HCT116 (cell line): ENCODE measurements at regions not wholly inside any gene's neighbourhood (a gene's known extent, or its start where the extent isn't known, plus 50 kb on each side); places are given as distances from the start of the nearest gene placed in this dataset.
"Not testable (repeated sequence)": the region's sequence is repeated elsewhere in the genome, so short reads cannot be mapped to it uniquely, and the experiment has no call there.

Experiments
- ATAC-seq: fragments of 200-7000 bp; cut with Tn5 transposase; 2 replicates; pipeline ENCODE4 v1.9.1; 2020; ENCODE audit warnings: mild to moderate bottlenecking, moderate library complexity
- BruUV-seq: library from RNA; stranded (reverse); fragments of 400-500 nt; replicated peaks from 2 replicates; lab custom pipeline; 2021; lab: Mats Ljungman, UMichigan
- CTCF ChIA-PET: fragments of 300-600 bp; sonication (Branson Sonifier 250); formaldehyde crosslinking; loops from one replicate; lab custom pipeline; 2021; ENCODE audit warnings: antibody characterized with exemption; lab: Charles Lee
- POLR2A ChIA-PET: fragments of 300-600, 350-600 bp; sonication (Branson Sonifier 250); formaldehyde crosslinking; loops from one replicate; lab custom pipeline; 2021; ENCODE audit warnings: antibody characterized with exemption; lab: Charles Lee
- RAD21 ChIA-PET, 2 experiments: fragments of 300-600 bp; sonication (Branson Sonifier 250); formaldehyde crosslinking; loops; one replicate each; lab custom pipeline; 2023; ENCODE audit warnings: low total read pairs in 2 of 2; ENCODE audit not compliant: uncharacterized antibody in 2 of 2, unreplicated experiment in 2 of 2, low non-redundant PET in 1 of 2; lab: Charles Lee
- DNase-seq: peaks from one replicate; pipeline ENCODE4 v3.0.0-alpha.2; 2010; ENCODE audit warnings: low read depth, low spot score
- H2AFZ ChIP-seq: fragments of 200-600 bp; shearing (Covaris generic), sonication (generic); 2 replicates; pipeline ENCODE4 v1.6.1; 2017; ENCODE audit warnings: low read depth, mixed run types, mixed read lengths, antibody characterized with exemption, low read length; ENCODE audit not compliant: poor library complexity, severe bottlenecking
- H3K27ac ChIP-seq: 2 replicates; pipeline ENCODE4 v1.5.1; 2012; ENCODE audit warnings: low read depth, low read length
- H3K27me3 ChIP-seq: fragments of 200-600 bp; sonication (generic); 2 replicates; pipeline ENCODE4 v1.6.1; 2016; ENCODE audit warnings: mixed run types, low read length, mixed read lengths; ENCODE audit not compliant: insufficient read depth
- H3K36me3 ChIP-seq, 2 experiments: fragments of 200-500 bp in 1 of 2; fragments of 200-600 bp in 1 of 2; sonication (Bioruptor generic) in 1 of 2; sonication (generic) in 1 of 2; 2 replicates each; pipeline versions ENCODE4 v1.5.1 to v1.6.1; 2014 to 2016; ENCODE audit warnings: low read length in 2 of 2, inconsistent platforms in 1 of 2, mixed read lengths in 1 of 2, mixed run types in 1 of 2; ENCODE audit not compliant: insufficient read depth in 2 of 2, control insufficient read depth in 1 of 2
- H3K4me1 ChIP-seq, 2 experiments: fragments of 200-600 bp in 1 of 2; sonication (generic) in 1 of 2; 2 replicates each; pipeline versions ENCODE4 v1.5.1 to v1.6.1; 2012 to 2017; ENCODE audit warnings: low read length in 2 of 2, inconsistent platforms in 1 of 2, mild to moderate bottlenecking in 1 of 2, mixed read lengths in 1 of 2, mixed run types in 1 of 2, moderate library complexity in 1 of 2; ENCODE audit not compliant: insufficient read depth in 2 of 2, control insufficient read depth in 1 of 2
- H3K4me2 ChIP-seq: fragments of 200-600 bp; sonication (generic); 2 replicates; pipeline ENCODE4 v1.6.1; 2017; ENCODE audit warnings: mixed run types, low read length, mixed read lengths
- H3K4me3 ChIP-seq, 2 experiments: fragments of 200-600 bp in 1 of 2; sonication (generic) in 1 of 2; replicated peaks in 1 of 2; 2 replicates each; pipeline ENCODE4 v1.5.1; 2011 to 2016; ENCODE audit warnings: low read length in 2 of 2, control low read depth in 1 of 2, low read depth in 1 of 2, mild to moderate bottlenecking in 1 of 2, mixed read lengths in 1 of 2, mixed run types in 1 of 2
- H3K79me2 ChIP-seq: fragments of 200-600 bp; sonication (generic); 2 replicates; pipeline ENCODE4 v1.6.1; 2017; ENCODE audit warnings: mild to moderate bottlenecking, mixed run types, low read length, moderate library complexity, mixed read lengths; ENCODE audit not compliant: insufficient read depth
- H3K9ac ChIP-seq: fragments of 200-600 bp; sonication (generic); 2 replicates; pipeline ENCODE4 v1.6.1; 2016; ENCODE audit warnings: low read length, mixed read lengths
- H3K9me2 ChIP-seq: fragments of 200-600 bp; sonication (generic), shearing (Covaris generic); 2 replicates; pipeline ENCODE4 v1.6.1; 2017; ENCODE audit warnings: mixed run types, mild to moderate bottlenecking, moderate library complexity; ENCODE audit not compliant: insufficient read depth
- H3K9me3 ChIP-seq, 2 experiments: fragments of 200-500 bp in 1 of 2; fragments of 200-600 bp in 1 of 2; sonication (Bioruptor generic) in 1 of 2; sonication (generic) in 1 of 2; 2 replicates each; pipeline ENCODE4 v1.6.1; 2014 to 2017; ENCODE audit warnings: low read length in 2 of 2, mixed read lengths in 2 of 2, inconsistent platforms in 1 of 2, low read depth in 1 of 2, mild to moderate bottlenecking in 1 of 2, mixed run types in 1 of 2, moderate library complexity in 1 of 2; ENCODE audit not compliant: control insufficient read depth in 1 of 2, insufficient read depth in 1 of 2
- H4K20me1 ChIP-seq: fragments of 200-600 bp; sonication (generic), shearing (Covaris generic); 2 replicates; pipeline ENCODE4 v1.6.1; 2017; ENCODE audit warnings: mixed run types, mild to moderate bottlenecking, moderate library complexity; ENCODE audit not compliant: insufficient read depth
- ATF3 ChIP-seq: IDR thresholded peaks from 2 replicates; pipeline ENCODE4 v1.6.1; 2012
- ELF1 ChIP-seq: IDR thresholded peaks from 2 replicates; pipeline ENCODE4 v1.6.1; 2012; ENCODE audit warnings: low read depth, borderline replicate concordance
- EZH2phosphoT487 ChIP-seq: fragments of 200-600 bp; IDR thresholded peaks from 2 replicates; pipeline ENCODE4 v1.6.1; 2018; ENCODE audit warnings: antibody characterized with exemption, borderline replicate concordance
- FOSL1 ChIP-seq: IDR thresholded peaks from 2 replicates; pipeline ENCODE4 v1.6.1; 2012; ENCODE audit warnings: low read depth
- JUND ChIP-seq: IDR thresholded peaks from 2 replicates; pipeline ENCODE4 v1.6.1; 2012
- MAX ChIP-seq: IDR thresholded peaks from 2 replicates; pipeline ENCODE4 v1.6.1; 2012
- RAD21 ChIP-seq: IDR thresholded peaks from 2 replicates; pipeline ENCODE4 v1.6.1; 2012; ENCODE audit warnings: low read depth, mild to moderate bottlenecking
- SIN3A ChIP-seq: IDR thresholded peaks from 2 replicates; pipeline ENCODE4 v1.6.1; 2012; ENCODE audit warnings: low read depth
- TCF7L2 ChIP-seq: IDR thresholded peaks from 2 replicates; pipeline ENCODE4 v1.7.0; 2011; ENCODE audit warnings: borderline replicate concordance, inconsistent platforms; ENCODE audit not compliant: insufficient read depth, insufficient read length; ENCODE audit errors: extremely low read depth
- intact Hi-C: fragments of 100-400 bp; cut with micrococcal nuclease; formaldehyde crosslinking; loops from 2 replicates; pipeline ENCODE4 v1.10.0; 2022

DNA sequence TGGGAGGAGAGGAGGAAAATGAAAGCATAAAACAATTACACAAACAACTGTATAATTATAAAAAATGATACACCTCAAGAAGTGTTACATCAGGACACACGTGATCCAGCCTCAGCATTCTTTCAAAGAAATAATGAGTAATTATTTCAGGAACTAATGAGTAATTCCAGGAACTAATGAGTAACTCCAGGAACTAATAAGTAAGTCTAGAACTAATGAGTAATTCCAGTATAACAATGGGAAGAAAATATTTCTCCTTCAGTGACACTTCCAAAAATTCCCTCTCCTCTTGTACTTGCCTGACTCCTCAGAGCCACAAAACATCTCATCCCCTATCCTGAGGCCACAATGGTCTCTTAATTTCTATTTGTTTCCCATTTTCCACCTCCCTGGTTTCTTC is 63.5 kb upstream of the COL25A1 start:
- no peak for DNase-seq
- H3K27ac ChIP-seq: no peak overlapping the region
- H3K4me1 ChIP-seq: no peaks in the 10 kb centered on the region
- peaks cover 13% of the 10 kb centered on the region for H3K27me3 ChIP-seq
- no peaks in the 10 kb centered on the region for H3K36me3 ChIP-seq
- BruUV-seq: no TSS peak
- intact Hi-C loops: no loop called here
- H3K9me3 ChIP-seq: no peaks in the 10 kb centered on the region
- no peak overlapping the region for H3K9ac ChIP-seq
- no peak overlapping the region for H3K4me2 ChIP-seq
- TF ChIP-seq ATF3 (no peak), EZH2phosphoT487 (no peak), TCF7L2 (no peak), SIN3A (no peak), ELF1 (no peak), RAD21 (no peak), MAX (no peak), FOSL1 (no peak), JUND (no peak)
- TF ChIP-seq, all 23 proteins: peak for 0
- Histone ChIP-seq H2AFZ (no peak overlapping the region), H3K79me2 (no peaks in the 10 kb centered on the region), H3K4me3 (no peak overlapping the region), H3K9me2 (no peaks in the 10 kb centered on the region), H4K20me1 (no peaks in the 10 kb centered on the region)
- ChIA-PET POLR2A (no interaction called here), RAD21 (no interaction called here), CTCF (no interaction called here)
- no peak for ATAC-seq

DNA sequence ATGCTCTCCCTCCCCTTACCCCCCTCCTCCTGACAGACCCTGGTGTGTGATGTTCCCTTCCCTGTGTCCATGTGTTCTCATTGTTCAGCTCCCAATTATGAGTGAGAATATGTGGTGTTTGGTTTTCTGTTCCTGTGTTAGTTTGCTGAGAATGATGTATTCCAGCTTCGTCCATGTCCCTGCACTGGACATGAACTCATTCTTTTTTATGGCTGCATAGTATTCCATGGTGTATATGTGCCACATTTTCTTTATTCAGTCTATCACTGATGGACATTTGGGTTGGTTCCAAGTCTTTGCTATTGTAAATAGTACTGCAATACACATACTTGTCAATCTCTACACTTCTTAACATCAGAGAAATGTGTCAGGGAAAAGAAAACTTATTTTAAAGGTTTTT is 62.8 kb upstream of the COL25A1 start:
- POLR2A ChIA-PET, H3K9me2 ChIP-seq, H3K9me3 ChIP-seq, H3K4me2 ChIP-seq, CTCF ChIA-PET, H3K9ac ChIP-seq, intact Hi-C loops, ATAC-seq, H2AFZ ChIP-seq, BruUV-seq, H3K27ac ChIP-seq, H3K36me3 ChIP-seq, H4K20me1 ChIP-seq, DNase-seq, H3K4me1 ChIP-seq, H3K79me2 ChIP-seq, H3K4me3 ChIP-seq, RAD21 ChIA-PET: not testable (repeated sequence)
- peaks cover 13% of the 10 kb centered on the region for H3K27me3 ChIP-seq
